ENCODE measurements at regions not wholly inside any gene's neighbourhood (a gene's known extent, or its start where the extent isn't known, plus 50 kb on each side); places are given as distances from the start of the nearest gene placed in this dataset.

DNA sequence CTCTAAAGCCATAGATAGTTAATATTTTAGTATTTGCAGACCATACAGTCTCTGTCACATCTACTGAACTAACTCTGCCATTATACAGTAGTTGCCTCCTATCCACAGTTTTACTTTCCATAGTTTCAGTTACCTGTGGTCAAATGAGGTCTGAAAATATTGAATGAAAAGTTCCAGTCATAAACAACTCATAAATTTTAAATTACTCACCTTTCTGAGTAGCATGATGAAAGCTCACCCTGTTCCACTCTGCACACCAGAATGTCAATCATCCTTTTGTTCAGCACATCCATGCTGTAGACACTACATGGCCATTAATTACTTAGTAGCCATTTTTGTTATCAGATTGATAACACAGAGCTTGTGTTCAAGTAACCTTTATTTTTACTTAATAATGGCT is 51.7 kb upstream of the ME3 start:
- no peak for TF ChIP-seq TCF4 (CRISPR knock-in tag; IDR thresholded peaks at IDR 0.05; ENCODE audit: borderline replicate concordance)
- TF ChIP-seq, protein P1, sequence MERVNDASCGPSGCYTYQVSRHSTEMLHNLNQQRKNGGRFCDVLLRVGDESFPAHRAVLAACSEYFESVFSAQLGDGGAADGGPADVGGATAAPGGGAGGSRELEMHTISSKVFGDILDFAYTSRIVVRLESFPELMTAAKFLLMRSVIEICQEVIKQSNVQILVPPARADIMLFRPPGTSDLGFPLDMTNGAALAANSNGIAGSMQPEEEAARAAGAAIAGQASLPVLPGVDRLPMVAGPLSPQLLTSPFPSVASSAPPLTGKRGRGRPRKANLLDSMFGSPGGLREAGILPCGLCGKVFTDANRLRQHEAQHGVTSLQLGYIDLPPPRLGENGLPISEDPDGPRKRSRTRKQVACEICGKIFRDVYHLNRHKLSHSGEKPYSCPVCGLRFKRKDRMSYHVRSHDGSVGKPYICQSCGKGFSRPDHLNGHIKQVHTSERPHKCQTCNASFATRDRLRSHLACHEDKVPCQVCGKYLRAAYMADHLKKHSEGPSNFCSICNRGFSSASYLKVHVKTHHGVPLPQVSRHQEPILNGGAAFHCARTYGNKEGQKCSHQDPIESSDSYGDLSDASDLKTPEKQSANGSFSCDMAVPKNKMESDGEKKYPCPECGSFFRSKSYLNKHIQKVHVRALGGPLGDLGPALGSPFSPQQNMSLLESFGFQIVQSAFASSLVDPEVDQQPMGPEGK (CRISPR knock-in tag; IDR thresholded peaks at IDR 0.05; ENCODE audit: borderline replicate concordance): no peak
- no peak for TF ChIP-seq CSDC2 (CRISPR knock-in tag; IDR thresholded peaks at IDR 0.05)
- no peak for TF ChIP-seq OSR1 (CRISPR knock-in tag; IDR thresholded peaks at IDR 0.05)
